MV-4-11 (cell line): ENCODE measurements at regions not wholly inside any gene's neighbourhood (a gene's known extent, or its start where the extent isn't known, plus 50 kb on each side); places are given as distances from the start of the nearest gene placed in this dataset.
"Not testable (repeated sequence)": the region's sequence is repeated elsewhere in the genome, so short reads cannot be mapped to it uniquely, and the experiment has no call there.

Experiments used
- DNase-seq: peaks from one replicate; lab custom pipeline; 2025; lab: John Stamatoyannopoulos, UW

DNA sequence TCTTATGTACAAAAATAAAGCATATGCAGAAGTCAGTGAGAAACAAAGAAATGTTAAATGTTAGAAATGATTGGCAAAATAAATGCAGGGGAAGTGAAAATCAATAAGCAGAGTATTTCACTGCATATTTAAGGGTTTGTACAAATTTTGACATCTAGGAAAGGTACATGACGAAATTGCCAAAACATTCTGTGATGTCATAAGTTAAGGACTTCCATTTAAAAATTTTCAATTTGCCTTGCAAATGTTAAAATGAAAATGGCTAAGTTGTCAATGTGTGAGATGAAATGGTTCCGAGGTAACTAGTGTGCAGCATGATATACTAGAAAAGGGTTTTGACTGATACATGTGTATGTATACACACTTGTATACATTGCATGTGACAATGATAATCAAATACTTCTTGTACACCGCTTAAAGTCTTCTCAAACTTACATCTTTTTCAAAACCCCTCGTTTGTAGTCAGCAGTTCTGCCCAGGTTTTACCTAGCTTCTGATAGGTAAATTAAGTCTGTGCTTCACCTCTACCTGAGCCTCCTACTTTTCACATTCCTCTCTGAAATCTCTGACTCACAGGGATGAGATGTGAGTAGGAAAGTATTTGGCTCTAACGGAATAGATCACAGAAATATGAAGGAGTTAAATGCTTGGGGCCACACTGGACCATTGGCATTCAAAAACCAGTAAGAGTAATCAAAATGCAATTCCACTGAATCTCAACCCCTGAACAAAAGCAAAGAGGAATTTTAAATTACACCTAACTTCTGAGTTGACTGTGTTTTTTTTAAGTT is 442.4 kb upstream of the FOXG1 start:
- DNase-seq = no peak

GRCh38 chr14:28340816-28341215 is 425.8 kb upstream of the FOXG1 start:
- no peak for DNase-seq

GRCh38 chr14:28344381-28344780 is 422.2 kb upstream of the FOXG1 start:
- DNase-seq = no peak

- DNase-seq = no peak
Observed at GRCh38 chr14:28348797-28349196, 417.8 kb upstream of the FOXG1 start.

- DNase-seq = no peak
Observed at GRCh38 chr14:28356819-28357218, 409.8 kb upstream of the FOXG1 start.

DNA sequence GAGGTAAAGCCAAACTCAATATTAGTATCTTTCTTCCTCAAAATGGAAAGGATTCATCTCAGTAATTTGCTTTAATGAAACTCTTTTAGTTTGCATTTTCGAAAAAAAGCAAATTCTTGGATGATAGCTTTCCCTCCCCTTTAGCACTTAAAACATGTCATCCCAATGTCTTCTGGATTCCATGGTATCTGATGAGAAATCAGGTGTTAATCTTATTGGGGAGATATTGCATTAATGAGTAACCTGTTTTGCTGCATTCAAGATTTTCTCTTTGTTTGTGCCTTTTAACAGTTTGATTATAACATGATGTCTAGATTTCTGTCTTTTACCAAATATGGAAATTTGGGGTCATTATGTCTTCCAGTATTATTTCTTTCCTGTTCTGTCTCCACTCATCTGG is 405.1 kb upstream of the FOXG1 start:
- no peak for DNase-seq

DNA sequence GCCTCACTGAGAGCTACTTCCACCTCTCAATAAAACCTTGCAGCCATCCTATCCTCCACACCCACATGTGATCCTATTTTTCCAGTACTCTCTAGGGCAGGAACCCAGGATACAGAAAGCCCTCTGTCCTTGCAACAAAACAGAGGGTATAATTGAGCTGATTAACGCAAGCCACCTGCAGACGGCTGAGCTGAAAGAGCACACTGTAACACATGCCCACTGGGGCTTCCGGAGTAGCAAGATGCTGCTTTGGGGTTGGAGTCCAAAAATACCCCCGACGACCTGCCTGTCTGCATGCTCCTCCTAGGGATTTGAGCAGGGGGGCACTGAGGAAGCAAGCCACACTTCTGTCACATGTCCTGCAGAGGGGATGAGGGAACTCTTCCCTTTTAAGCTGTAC is 401.1 kb upstream of the FOXG1 start:
- no peak for DNase-seq

- no peak for DNase-seq
Observed at GRCh38 chr14:28373721-28374120, 392.9 kb upstream of the FOXG1 start.

DNA sequence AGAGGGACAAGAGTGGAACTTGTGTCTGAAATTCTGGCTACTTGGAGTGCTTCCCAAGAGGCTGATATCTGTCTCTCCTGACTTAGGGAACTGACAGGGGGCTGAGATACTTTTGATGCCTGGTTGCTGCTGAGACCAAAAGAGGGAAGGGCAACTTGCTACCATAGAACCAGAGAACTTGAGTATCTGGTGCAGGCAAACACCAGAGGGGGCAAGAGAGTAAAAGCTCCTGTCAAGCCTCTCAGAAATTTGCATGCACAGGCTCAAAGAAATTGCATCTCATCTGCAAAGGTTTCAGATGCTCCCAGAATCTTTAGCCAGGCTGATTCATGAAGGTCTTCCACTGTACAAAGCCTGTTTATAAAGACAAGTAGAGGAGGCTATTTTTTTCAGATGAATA is 391.3 kb upstream of the FOXG1 start:
- DNase-seq = no peak

DNA sequence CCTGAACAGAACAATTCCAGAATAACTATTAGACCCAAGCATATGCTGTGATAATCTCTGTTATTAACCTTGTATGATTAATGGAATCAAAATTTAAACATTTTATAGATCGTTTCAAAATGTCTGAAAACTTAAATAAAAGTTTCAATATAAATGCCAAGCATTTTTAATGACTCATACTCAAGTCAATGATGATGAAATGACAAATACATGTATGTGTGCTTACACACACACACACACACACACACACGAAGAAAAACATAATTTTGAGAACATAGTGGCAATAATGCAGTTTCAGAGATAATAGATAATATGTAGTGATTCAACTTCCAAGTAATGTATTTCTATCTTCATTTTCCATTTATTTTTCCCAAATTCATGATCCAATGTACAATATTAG is 384.9 kb upstream of the FOXG1 start:
- DNase-seq = no peak

- DNase-seq = no peak
Observed at GRCh38 chr14:28382444-28383190, 384.0 kb upstream of the FOXG1 start.

DNA sequence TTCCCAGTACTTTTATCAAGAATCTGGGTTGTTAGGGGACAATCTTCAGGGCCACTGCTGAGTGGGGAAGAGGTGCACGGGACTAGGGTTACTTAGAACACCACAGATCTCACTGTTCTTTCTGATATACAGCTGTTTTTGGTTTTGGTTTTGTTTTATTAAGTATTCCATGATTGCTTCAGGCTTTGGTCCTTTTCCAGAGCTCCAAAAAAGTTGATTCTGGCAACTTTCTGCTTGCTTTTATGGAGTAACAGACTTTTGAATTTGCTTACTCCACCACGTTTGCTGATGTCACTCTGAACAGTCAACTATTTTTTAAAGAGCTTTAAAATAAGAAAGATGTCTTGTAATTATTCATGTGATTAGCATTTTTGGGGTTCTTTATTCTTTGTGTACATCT is 368.1 kb upstream of the FOXG1 start:
- DNase-seq = no peak

DNA sequence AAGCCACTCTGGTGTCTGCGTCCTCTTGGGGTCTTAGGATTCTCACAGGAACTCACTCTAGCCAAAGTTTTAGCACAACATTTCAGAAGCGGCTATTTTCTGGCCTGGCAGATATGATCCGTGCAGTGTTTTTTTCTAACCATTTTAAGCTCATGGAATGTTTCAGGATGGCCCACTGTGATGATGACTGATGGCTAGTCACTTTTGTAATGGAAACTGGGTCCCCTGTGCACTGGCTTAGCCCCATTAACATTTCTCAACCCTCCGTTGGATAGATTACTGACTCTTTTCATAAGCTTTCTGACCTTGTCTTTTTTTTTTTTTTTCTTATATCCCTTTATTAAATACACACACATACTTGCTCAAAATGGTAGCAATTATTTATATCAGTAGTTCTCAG is 364.9 kb upstream of the FOXG1 start:
- DNase-seq = not testable (repeated sequence)

GRCh38 chr14:28406196-28406595 is 360.4 kb upstream of the FOXG1 start:
- no peak for DNase-seq

DNA sequence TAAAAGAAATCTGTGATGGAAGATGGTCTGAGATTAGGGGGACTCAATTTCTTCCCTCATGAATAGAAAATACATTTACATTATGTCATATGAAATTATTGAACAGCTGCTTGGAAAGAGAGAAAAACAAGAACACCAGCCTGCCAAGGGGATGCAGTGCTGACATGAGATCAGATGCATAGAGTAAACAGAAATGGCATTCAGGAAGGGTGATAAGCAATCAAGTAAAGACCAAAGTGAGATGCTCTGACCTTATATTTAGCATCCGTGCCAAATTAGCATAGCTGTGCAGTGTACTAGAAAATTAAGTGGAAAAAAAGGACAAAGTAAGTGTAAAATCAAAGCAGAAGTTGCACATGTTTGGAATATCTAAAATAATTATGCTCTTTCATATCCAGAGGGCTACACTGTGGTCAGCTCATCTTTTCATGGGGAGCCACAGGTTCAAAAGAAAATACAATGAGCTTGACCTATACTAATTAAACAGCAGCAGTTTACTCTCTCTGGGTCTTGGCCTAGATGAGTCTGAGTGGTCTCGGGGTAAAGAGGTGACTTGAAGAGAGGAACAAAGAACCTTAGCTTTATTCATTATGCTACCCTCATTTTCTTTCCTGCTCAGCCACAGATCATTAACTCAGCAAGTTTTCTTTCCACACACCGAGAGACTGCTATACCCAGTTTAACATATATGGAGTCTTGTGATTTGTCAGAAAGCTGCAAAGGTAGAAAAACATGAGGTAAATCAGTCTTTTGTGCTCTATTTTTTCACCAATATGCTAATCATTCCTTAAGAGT is 359.4 kb upstream of the FOXG1 start:
- DNase-seq = no peak

GRCh38 chr14:28407996-28408395 is 358.6 kb upstream of the FOXG1 start:
- DNase-seq = no peak

GRCh38 chr14:28412077-28412476 is 354.5 kb upstream of the FOXG1 start:
- no peak for DNase-seq

- DNase-seq = no peak
Observed at GRCh38 chr14:28426960-28427359, 339.6 kb upstream of the FOXG1 start.

GRCh38 chr14:28436821-28437220 is 329.8 kb upstream of the FOXG1 start:
- DNase-seq = no peak

DNA sequence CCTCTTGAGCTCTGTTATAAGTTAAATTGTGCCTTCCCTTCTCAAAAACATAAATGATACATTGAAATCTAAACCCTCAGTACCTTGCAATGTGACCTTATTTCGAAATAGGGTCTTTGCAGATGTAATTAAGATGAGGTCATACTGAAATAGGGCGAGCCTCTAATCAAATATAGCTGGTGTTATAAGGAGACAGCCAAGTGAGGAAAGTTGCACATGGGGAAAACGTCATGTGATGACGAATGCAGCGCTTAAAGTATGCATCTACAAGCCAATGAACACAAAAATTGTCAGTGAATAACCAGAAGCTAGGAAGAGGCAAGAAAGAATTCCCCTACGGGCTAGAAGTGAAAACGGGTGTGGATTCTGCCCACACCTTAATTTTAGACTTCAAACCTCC is 305.2 kb upstream of the FOXG1 start:
- no peak for DNase-seq

- DNase-seq = no peak
Observed at GRCh38 chr14:28467611-28468010, 299.0 kb upstream of the FOXG1 start.

DNA sequence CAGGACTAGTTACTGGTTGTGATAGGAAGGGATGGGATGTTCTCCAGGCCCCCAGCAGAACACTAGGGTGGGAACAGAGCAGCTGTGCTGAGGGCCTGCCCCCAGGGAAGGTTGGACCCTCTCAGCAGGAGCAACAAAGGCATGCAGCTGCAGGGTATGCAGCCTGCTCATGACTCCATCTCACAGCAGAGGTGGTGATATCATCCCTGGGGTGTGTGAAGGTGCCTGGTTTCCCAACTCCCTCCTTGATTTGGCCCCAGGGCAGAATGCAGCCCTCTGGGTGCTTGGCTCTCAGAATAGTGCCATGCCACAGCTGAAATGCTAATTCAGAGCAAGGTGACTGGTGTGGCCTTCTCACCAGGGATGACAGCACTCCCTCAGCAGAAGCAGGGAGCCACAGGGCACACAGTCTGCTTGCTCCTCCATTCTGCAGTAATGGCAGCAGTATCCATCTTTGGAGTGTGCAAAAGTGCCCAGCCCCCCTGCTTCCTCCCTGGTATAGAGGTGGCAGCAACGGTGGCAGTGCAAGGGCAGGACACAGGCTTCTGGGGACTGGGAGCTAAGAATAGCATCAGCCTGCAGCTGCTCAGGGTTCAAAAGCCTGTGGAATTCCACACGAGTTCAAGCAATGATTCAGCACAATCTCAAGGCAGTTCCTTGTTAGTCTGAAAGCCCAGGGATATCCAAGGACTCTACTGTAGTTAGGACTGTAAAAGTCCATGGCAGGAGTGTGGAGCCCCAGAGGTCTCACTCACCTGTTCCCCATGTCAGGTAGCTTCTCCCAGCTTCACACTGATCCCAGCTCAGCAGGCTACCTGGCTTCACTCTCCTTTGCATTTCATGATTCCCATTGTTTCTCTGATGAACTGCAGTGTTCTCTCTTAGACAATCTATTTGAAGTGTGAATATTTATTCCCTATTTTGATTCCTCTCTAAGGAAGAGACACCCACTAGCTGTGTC is 298.1 kb upstream of the FOXG1 start:
- DNase-seq = no peak
